ENCODE measurements at regions not wholly inside any gene's neighbourhood (a gene's known extent, or its start where the extent isn't known, plus 50 kb on each side); places are given as distances from the start of the nearest gene placed in this dataset.

GRCh38 chr19:28977826-28978225, 235.1 kb downstream of the UQCRFS1 start:
- Histone ChIP-seq H3K27me3 (ENCODE audit: control insufficient read depth, insufficient read depth, low read length) (peaks cover under 1% of the 10 kb centered on the region; the same call in 1 of the 2 replicates), H3K36me3 (ENCODE audit: control insufficient read depth, insufficient read depth, low read length) (no peaks in the 10 kb centered on the region), H3K4me3 (ENCODE audit: low read depth, low read length) (no peak overlapping the region)
- TF ChIP-seq CTCF (IDR thresholded peaks at IDR 0.05; ENCODE audit: insufficient read depth, low read depth, low read length): peak; percentile 31
- CTCF ChIA-PET: interaction anchor here (0.9 to 2.1 kb wide), 3 partner anchors 91 to 240 kb away, joined by 3 to 5 read pairs (median 3); no protein-coding TSS in a partner anchor
- POLR2A ChIA-PET: no interaction called here
- no peak for DNase-seq (ENCODE audit: low read depth)

GRCh38 chr19:28972058-28972852, 240.7 kb downstream of the UQCRFS1 start:
- no peak for TF ChIP-seq CTCF (IDR thresholded peaks at IDR 0.05; ENCODE audit: insufficient read depth, low read depth, low read length)
- H3K27me3 ChIP-seq (ENCODE audit: control insufficient read depth, insufficient read depth, low read length): no peaks in the 10 kb centered on the region
- H3K36me3 ChIP-seq (ENCODE audit: control insufficient read depth, insufficient read depth, low read length): no peaks in the 10 kb centered on the region
- POLR2A ChIA-PET: no interaction called here
- CTCF ChIA-PET: interaction anchor here (0.6 to 1.2 kb wide), 4 partner anchors 9 to 89 kb away, joined by 3 read pairs; no protein-coding TSS in a partner anchor
- DNase-seq (ENCODE audit: low read depth): no peak
- no peak overlapping the region for H3K4me3 ChIP-seq (ENCODE audit: low read depth, low read length)

GRCh38 chr19:28971513-28971912, 241.4 kb downstream of the UQCRFS1 start:
- DNase-seq (ENCODE audit: low read depth): no peak
- Histone ChIP-seq H3K4me3 (ENCODE audit: low read depth, low read length) (no peak overlapping the region), H3K27me3 (ENCODE audit: control insufficient read depth, insufficient read depth, low read length) (no peaks in the 10 kb centered on the region), H3K36me3 (ENCODE audit: control insufficient read depth, insufficient read depth, low read length) (no peaks in the 10 kb centered on the region)
- ChIA-PET POLR2A (no interaction called here), CTCF (interaction anchor here (1.0 to 1.7 kb wide), 3 partner anchors 10 to 88 kb away, joined by 3 read pairs; no protein-coding TSS in a partner anchor)
- TF ChIP-seq CTCF (IDR thresholded peaks at IDR 0.05; ENCODE audit: insufficient read depth, low read depth, low read length): no peak

GRCh38 chr19:28971049-28971448, 241.9 kb downstream of the UQCRFS1 start:
- Histone ChIP-seq H3K36me3 (ENCODE audit: control insufficient read depth, insufficient read depth, low read length) (no peaks in the 10 kb centered on the region), H3K4me3 (ENCODE audit: low read depth, low read length) (no peak overlapping the region), H3K27me3 (ENCODE audit: control insufficient read depth, insufficient read depth, low read length) (no peaks in the 10 kb centered on the region)
- DNase-seq (ENCODE audit: low read depth): no peak
- ChIA-PET POLR2A (no interaction called here), CTCF (interaction anchor here (1.0 to 1.7 kb wide), 3 partner anchors 10 to 87 kb away, joined by 3 read pairs; no protein-coding TSS in a partner anchor)
- TF ChIP-seq CTCF (IDR thresholded peaks at IDR 0.05; ENCODE audit: insufficient read depth, low read depth, low read length): no peak

GRCh38 chr19:28968721-28969120, 244.2 kb downstream of the UQCRFS1 start:
- no peak for TF ChIP-seq CTCF (IDR thresholded peaks at IDR 0.05; ENCODE audit: insufficient read depth, low read depth, low read length)
- DNase-seq (ENCODE audit: low read depth): no peak
- Histone ChIP-seq H3K36me3 (ENCODE audit: control insufficient read depth, insufficient read depth, low read length) (no peaks in the 10 kb centered on the region), H3K27me3 (ENCODE audit: control insufficient read depth, insufficient read depth, low read length) (no peaks in the 10 kb centered on the region), H3K4me3 (ENCODE audit: low read depth, low read length) (no peak overlapping the region)
- CTCF ChIA-PET: interaction anchor here (1.2 to 1.3 kb wide), 2 partner anchors 12 to 89 kb away, joined by 4 read pairs; no protein-coding TSS in a partner anchor
- POLR2A ChIA-PET: no interaction called here

All from BJ (cell line).